Neural cell (in vitro differentiated cells): ENCODE measurements at regions not wholly inside any gene's neighbourhood (a gene's known extent, or its start where the extent isn't known, plus 50 kb on each side); places are given as distances from the start of the nearest gene placed in this dataset.

ENCODE experiments used
- H2AFZ ChIP-seq: fragments of 200-600, 300-800 bp; sonication (generic), shearing (Covaris generic); 2 replicates; pipeline ENCODE4 v1.6.0; 2014; ENCODE audit warnings: low read depth, mild to moderate bottlenecking, antibody characterized with exemption, low read length, moderate library complexity
- H3F3A ChIP-seq: fragments of 200-600 bp; shearing (Covaris generic); 2 replicates; pipeline ENCODE4 v1.6.1; 2016; ENCODE audit warnings: mild to moderate bottlenecking, moderate library complexity, mixed read lengths, antibody characterized with exemption, low read length; ENCODE audit not compliant: insufficient read depth, poor library complexity, severe bottlenecking
- H3K27ac ChIP-seq: fragments of 200-600, 300-800 bp; sonication (generic), shearing (Covaris generic); 2 replicates; pipeline ENCODE4 v1.5.1; 2014; ENCODE audit warnings: mild to moderate bottlenecking, low read length, moderate library complexity
- H3K27me3 ChIP-seq: fragments of 300-800, 200-600 bp; sonication (generic), shearing (Covaris generic); 2 replicates; pipeline ENCODE4 v1.6.0; 2014; ENCODE audit warnings: mild to moderate bottlenecking, low read depth, low read length, moderate library complexity; ENCODE audit not compliant: insufficient read depth
- H3K36me3 ChIP-seq: fragments of 300-800, 200-600 bp; sonication (generic), shearing (Covaris generic); 2 replicates; pipeline ENCODE4 v1.5.1; 2014; ENCODE audit warnings: mild to moderate bottlenecking, antibody characterized with exemption, low read length, moderate library complexity; ENCODE audit not compliant: insufficient read depth
- H3K4me2 ChIP-seq: fragments of 300-800, 200-600 bp; sonication (generic), shearing (Covaris generic); 2 replicates; pipeline ENCODE4 v1.6.0; 2014; ENCODE audit warnings: mild to moderate bottlenecking, low read length
- H3K4me3 ChIP-seq: fragments of 300-800, 200-600 bp; sonication (generic), shearing (Covaris generic); 2 replicates; pipeline ENCODE4 v1.5.1; 2014; ENCODE audit warnings: mild to moderate bottlenecking, low read length, moderate library complexity
- H3K79me2 ChIP-seq: fragments of 200-600 bp; shearing (Covaris generic); replicated peaks from 2 replicates; pipeline ENCODE4 v1.6.0; 2014; ENCODE audit warnings: mild to moderate bottlenecking, low read length, moderate library complexity; ENCODE audit not compliant: insufficient read depth
- H3K9ac ChIP-seq: fragments of 300-800, 200-600 bp; sonication (generic), shearing (Covaris generic); 2 replicates; pipeline ENCODE4 v1.6.1; 2016; ENCODE audit warnings: mild to moderate bottlenecking, low read length, mixed read lengths
- H3K9me2 ChIP-seq: fragments of 200-600 bp; shearing (Covaris generic); 2 replicates; pipeline ENCODE4 v1.6.1; 2016; ENCODE audit warnings: mild to moderate bottlenecking, low read length, mixed read lengths; ENCODE audit not compliant: insufficient read depth
- H3K9me3 ChIP-seq: fragments of 200-600, 300-800 bp; sonication (generic), shearing (Covaris generic); 2 replicates; pipeline ENCODE4 v1.6.1; 2016; ENCODE audit warnings: mild to moderate bottlenecking, mixed run types, low read length, moderate library complexity, mixed read lengths
- H4K20me1 ChIP-seq: fragments of 200-600 bp; shearing (Covaris generic); 2 replicates; pipeline ENCODE4 v1.6.1; 2016; ENCODE audit warnings: mild to moderate bottlenecking, mixed run types; ENCODE audit not compliant: insufficient read depth
- CTCF ChIP-seq: fragments of 450-650 bp; IDR thresholded peaks from 2 replicates; pipeline ENCODE4 v1.5.1; 2014; ENCODE audit warnings: antibody characterized with exemption, mild to moderate bottlenecking, moderate library complexity; ENCODE audit not compliant: poor library complexity, severe bottlenecking
- EP300 ChIP-seq: fragments of 450-650 bp; conservative IDR thresholded peaks from 2 replicates; pipeline ENCODE4 v1.6.1; 2014; ENCODE audit warnings: antibody characterized with exemption, mild to moderate bottlenecking, moderate library complexity; ENCODE audit not compliant: poor library complexity, severe bottlenecking
- EZH2 ChIP-seq: fragments of 200-600, 300-800 bp; shearing (Covaris generic), sonication (generic); IDR thresholded peaks from 2 replicates; pipeline ENCODE4 v1.6.1; 2014; ENCODE audit warnings: antibody characterized with exemption, low read length, borderline replicate concordance, mild to moderate bottlenecking; ENCODE audit not compliant: insufficient read depth, poor library complexity, severe bottlenecking
- MXI1 ChIP-seq: fragments of 450-650 bp; conservative IDR thresholded peaks from 2 replicates; pipeline ENCODE4 v1.6.1; 2014; ENCODE audit warnings: antibody characterized with exemption, mild to moderate bottlenecking; ENCODE audit not compliant: poor library complexity, severe bottlenecking
- POLR2AphosphoS5 ChIP-seq: IDR thresholded peaks from 2 replicates; pipeline ENCODE4 v1.6.1; 2012
- RAD21 ChIP-seq: fragments of 450-650 bp; conservative IDR thresholded peaks from 2 replicates; pipeline ENCODE4 v1.6.1; 2014; ENCODE audit warnings: antibody characterized with exemption, mild to moderate bottlenecking, moderate library complexity
- REST ChIP-seq: IDR thresholded peaks from 2 replicates; pipeline ENCODE4 v1.6.1; 2012; ENCODE audit warnings: borderline replicate concordance
- SMC3 ChIP-seq: fragments of 450-650 bp; conservative IDR thresholded peaks from 2 replicates; pipeline ENCODE4 v1.6.1; 2014; ENCODE audit warnings: antibody characterized with exemption, mild to moderate bottlenecking, moderate library complexity; ENCODE audit not compliant: poor library complexity
- TAF1 ChIP-seq: IDR thresholded peaks from 2 replicates; pipeline ENCODE4 v1.6.1; 2012; ENCODE audit warnings: low read depth

GRCh38 chr11:95450547-95451123, 219.6 kb upstream of the SESN3 start:
- no peak overlapping the region for H2AFZ ChIP-seq
- no peak overlapping the region for H3K9ac ChIP-seq
- no peaks in the 10 kb centered on the region for H4K20me1 ChIP-seq
- H3K79me2 ChIP-seq = no peaks in the 10 kb centered on the region
- no peak for TF ChIP-seq EP300
- no peak for TF ChIP-seq TAF1
- TF ChIP-seq RAD21 = no peak
- no peak for TF ChIP-seq REST
- no peak for TF ChIP-seq POLR2AphosphoS5
- TF ChIP-seq SMC3 = no peak
- no peak for TF ChIP-seq CTCF
- no peak for TF ChIP-seq EZH2
- no peak for TF ChIP-seq MXI1
- H3K27ac ChIP-seq = no peak overlapping the region
- H3K9me3 ChIP-seq = no peaks in the 10 kb centered on the region
- H3K36me3 ChIP-seq = no peaks in the 10 kb centered on the region
- H3K9me2 ChIP-seq = no peaks in the 10 kb centered on the region
- H3K4me2 ChIP-seq = no peak overlapping the region
- no peaks in the 10 kb centered on the region for H3K27me3 ChIP-seq
- H3F3A ChIP-seq = no peaks in the 10 kb centered on the region
- no peak overlapping the region for H3K4me3 ChIP-seq

- H3K9ac ChIP-seq = no peak overlapping the region
- no peak overlapping the region for H3K4me3 ChIP-seq
- no peaks in the 10 kb centered on the region for H3K27me3 ChIP-seq
- H3K4me2 ChIP-seq = no peak overlapping the region
- no peaks in the 10 kb centered on the region for H3K36me3 ChIP-seq
- H3K79me2 ChIP-seq = no peaks in the 10 kb centered on the region
- H4K20me1 ChIP-seq = no peaks in the 10 kb centered on the region
- H2AFZ ChIP-seq = no peak overlapping the region
- TF ChIP-seq SMC3 (no peak), REST (no peak), CTCF (no peak), RAD21 (no peak), MXI1 (no peak), TAF1 (no peak), EP300 (no peak), EZH2 (no peak), POLR2AphosphoS5 (no peak)
- no peaks in the 10 kb centered on the region for H3F3A ChIP-seq
- no peaks in the 10 kb centered on the region for H3K9me3 ChIP-seq
- H3K9me2 ChIP-seq = no peaks in the 10 kb centered on the region
- no peak overlapping the region for H3K27ac ChIP-seq
These were observed 214.8 kb upstream of the SESN3 start for GRCh38 chr11:95445746-95446333.
